PFSK-1 (cell line): ENCODE measurements at regions not wholly inside any gene's neighbourhood (a gene's known extent, or its start where the extent isn't known, plus 50 kb on each side); places are given as distances from the start of the nearest gene placed in this dataset.

Experiments used
- FOXP2 ChIP-seq: optimal IDR thresholded peaks from 2 replicates; pipeline ENCODE3; 2011; ENCODE audit warnings: borderline replicate concordance, control low read depth, inconsistent platforms; ENCODE audit not compliant: insufficient read depth; ENCODE audit errors: extremely low read length, extremely low read depth
- POLR2AphosphoS5 ChIP-seq: IDR thresholded peaks from 2 replicates; pipeline ENCODE4 v1.6.1; 2012; ENCODE audit warnings: low read depth, mild to moderate bottlenecking, control low read depth, low read length, moderate library complexity
- REST ChIP-seq, 2 experiments: IDR thresholded peaks; 2 replicates each; pipeline versions ENCODE4 v1.6.1 to v1.8.0; 2011 to 2012; ENCODE audit warnings: low read depth in 2 of 2, low read length in 2 of 2, control low read depth in 1 of 2, inconsistent platforms in 1 of 2, mild to moderate bottlenecking in 1 of 2, moderate library complexity in 1 of 2; ENCODE audit not compliant: insufficient read depth in 1 of 2
- SIN3A ChIP-seq: IDR thresholded peaks from 2 replicates; pipeline ENCODE4 v1.6.1; 2012; ENCODE audit warnings: mild to moderate bottlenecking, low read length, moderate library complexity, borderline replicate concordance; ENCODE audit not compliant: insufficient read depth
- TAF1 ChIP-seq: IDR thresholded peaks from 2 replicates; pipeline ENCODE4 v1.6.1; 2012; ENCODE audit warnings: low read length, control low read depth, borderline replicate concordance; ENCODE audit not compliant: insufficient read depth

GRCh38 chr13:91112924-91113277, 234.6 kb upstream of the MIR17HG start:
- TF ChIP-seq POLR2AphosphoS5 (no peak), FOXP2 (no peak), TAF1 (no peak), SIN3A (no peak), REST (IDR thresholded peaks at IDR 0.05; ENCODE audit: insufficient read depth in 1 of 2, low read depth in 2 of 2, low read length in 2 of 2) (no peak)
